ENCODE measurements at regions not wholly inside any gene's neighbourhood (a gene's known extent, or its start where the extent isn't known, plus 50 kb on each side); places are given as distances from the start of the nearest gene placed in this dataset.
A peak's percentile ranks its signal among the peaks of the same experiment; 100 is the strongest.

GRCh38 chr12:102769323-102769916, 147.6 kb downstream of the PAH start:
- H3K9me1 ChIP-seq (replicated peaks; ENCODE audit: control insufficient read depth, extremely low read depth, insufficient read depth, low read length): no peaks in the 10 kb centered on the region
- CTCF ChIA-PET: no interaction called here
- intact Hi-C loops (cut with micrococcal nuclease): loop anchor here (1.0 kb wide), 1 partner anchor 830 kb away; no protein-coding TSS in a partner anchor

More at GRCh38 chr12:102769323-102769916, 147.6 kb downstream of the PAH start:
- Histone ChIP-seq H3K4me1 (ENCODE audit: control insufficient read depth, extremely low read depth, insufficient read depth, low read length) (no peaks in the 10 kb centered on the region), H3K27ac (ENCODE audit: insufficient read depth, low read depth, low read length) (no peak overlapping the region), H3K4me3 (replicated peaks in 1 of 3; ENCODE audit: insufficient read depth in 1 of 3, low read depth in 1 of 3, low read length in 3 of 3) (no peak overlapping the region), H3K9me3 (replicated peaks; ENCODE audit: control insufficient read depth, insufficient read depth, low read length) (no peaks in the 10 kb centered on the region), H3K9ac (replicated peaks; ENCODE audit: extremely low read depth, insufficient read depth, low read length) (no peak overlapping the region), H3K79me2 (ENCODE audit: control insufficient read depth, insufficient read depth, low read length) (no peaks in the 10 kb centered on the region), H3K4me2 (ENCODE audit: insufficient read depth, low read length) (no peak overlapping the region), H3K27me3 (ENCODE audit: control insufficient read depth in 2 of 2, insufficient read depth in 2 of 2, low read length in 2 of 2) (no peaks in the 10 kb centered on the region), H2AFZ (ENCODE audit: low read depth, low read length) (no peak overlapping the region), H4K20me1 (replicated peaks; ENCODE audit: control insufficient read depth, extremely low read depth, insufficient read depth, low read length) (no peaks in the 10 kb centered on the region), H3K36me3 (ENCODE audit: control insufficient read depth in 2 of 2, extremely low read depth in 1 of 2, insufficient read depth in 2 of 2, low read length in 2 of 2) (no peaks in the 10 kb centered on the region)
- BruUV-seq (replicated peaks): no TSS peak
- FAIRE-seq (peak; percentile 47), DNase-seq (ENCODE audit: low read depth, low spot score) (peak; percentile 34)
- POLR2A ChIA-PET: no interaction called here
- dilution Hi-C loops (cut with MboI; ENCODE audit: extremely low pct_ligation_motif_present, low sequenced_read_pairs): no loop called here
- TF ChIP-seq JUN (IDR thresholded peaks at IDR 0.05; ENCODE audit: borderline replicate concordance, insufficient read depth, insufficient read length, low read depth) (no peak), POLR2AphosphoS5 (IDR thresholded peaks at IDR 0.05; ENCODE audit: insufficient read depth, low read depth, low read length) (no peak), GATA2 (IDR thresholded peaks at IDR 0.05; ENCODE audit: insufficient read depth, insufficient read length, low read depth, low read length) (no peak), MYC (IDR thresholded peaks at IDR 0.05; ENCODE audit: low read depth, low read length) (no peak), MAX (IDR thresholded peaks at IDR 0.05; ENCODE audit: insufficient read depth, insufficient read length) (no peak), CTCF (IDR thresholded peaks at IDR 0.05; ENCODE audit: extremely low read depth in 1 of 2, insufficient read depth in 1 of 2, low read depth in 1 of 2, low read length in 2 of 2) (peak; percentile 35 to 49), EZH2 (IDR thresholded peaks at IDR 0.05; ENCODE audit: borderline replicate concordance, low read depth, low read length, severe bottlenecking) (no peak)

Data from endothelial cell of umbilical vein (primary cell).